Uterus (tissue), 3 donors: ENCODE measurements at regions not wholly inside any gene's neighbourhood (a gene's known extent, or its start where the extent isn't known, plus 50 kb on each side); places are given as distances from the start of the nearest gene placed in this dataset.

Experiments
- DNase-seq, 2 donors: peaks; one replicate each; pipeline ENCODE4 v3.0.0-alpha.2; 2019 to 2020
- H3K27ac ChIP-seq, 2 donors: fragments of 200-600 bp; sonication (generic); 1 replicate in 1 of 2; 2 replicates in 1 of 2; pipeline ENCODE4 v1.5.1; 2016 to 2018
- H3K27me3 ChIP-seq, 2 donors: fragments of 200-600 bp; sonication (generic); one replicate each; pipeline ENCODE4 v1.5.1; 2018 to 2019; ENCODE audit warnings: control low read depth in 1 of 2
- H3K36me3 ChIP-seq, 2 donors: fragments of 200-600 bp; sonication (generic); one replicate each; pipeline ENCODE4 v1.5.1; 2019; ENCODE audit warnings: control low read depth in 1 of 2
- H3K4me1 ChIP-seq, 2 donors: fragments of 200-600 bp; sonication (generic); one replicate each; pipeline ENCODE4 v1.5.1; 2018 to 2019; ENCODE audit warnings: control low read depth in 1 of 2
- H3K4me3 ChIP-seq, 2 donors: fragments of 200-600 bp; sonication (generic); 1 replicate in 1 of 2; 2 replicates in 1 of 2; pipeline ENCODE4 v1.5.1; 2018 to 2019; ENCODE audit warnings: mild to moderate bottlenecking in 1 of 2
- H3K9me3 ChIP-seq, 2 donors: fragments of 200-600 bp; sonication (generic); one replicate each; pipeline ENCODE4 v1.5.1; 2019; ENCODE audit warnings: control low read depth in 1 of 2
- CTCF ChIP-seq, 4 experiments: fragments of 200-600 bp in 2 of 4; fragments of 450-650 bp in 2 of 4; sonication (generic) in 2 of 4; IDR thresholded peaks; one replicate each; pipeline ENCODE4 v1.5.1; 2016 to 2019; ENCODE audit warnings: antibody characterized with exemption in 4 of 4, mild to moderate bottlenecking in 2 of 4, moderate library complexity in 1 of 4
- POLR2A ChIP-seq, 2 donors: fragments of 450-650 bp; IDR thresholded peaks; one replicate each; pipeline ENCODE4 v1.6.1; 2016; ENCODE audit warnings: antibody characterized with exemption in 2 of 2, mild to moderate bottlenecking in 1 of 2, moderate library complexity in 1 of 2
- intact Hi-C: fragments of 100-400 bp; cut with DNase I; formaldehyde crosslinking; loops from one replicate; pipeline ENCODE4 v1.15.1; 2023; ENCODE audit warnings: low total_unique reads
- donor health status: DM: yes; HTN: yes; CAD: no.

- H3K27ac ChIP-seq, result no peak overlapping the region
- H3K4me1 ChIP-seq, result no peaks in the 10 kb centered on the region
- H3K27me3 ChIP-seq, result no peaks in the 10 kb centered on the region
- no peaks in the 10 kb centered on the region for H3K9me3 ChIP-seq
- no peak for TF ChIP-seq POLR2A (IDR thresholded peaks at IDR 0.05)
- no peak for TF ChIP-seq CTCF (IDR thresholded peaks at IDR 0.05)
- H3K36me3 ChIP-seq, result no peaks in the 10 kb centered on the region
- no peak for DNase-seq
- intact Hi-C loops, result no loop called here
- no peak overlapping the region for H3K4me3 ChIP-seq
Observed at GRCh38 chr11:28618416-28618815, 510.2 kb downstream of the METTL15 start.

GRCh38 chr11:28616160-28616965 is 508.2 kb downstream of the METTL15 start:
- Histone ChIP-seq H3K27ac (no peak overlapping the region), H3K9me3 (no peaks in the 10 kb centered on the region), H3K27me3 (no peaks in the 10 kb centered on the region), H3K36me3 (no peaks in the 10 kb centered on the region), H3K4me3 (no peak overlapping the region), H3K4me1 (no peaks in the 10 kb centered on the region)
- TF ChIP-seq POLR2A (IDR thresholded peaks at IDR 0.05) (no peak), CTCF (IDR thresholded peaks at IDR 0.05) (no peak)
- DNase-seq, result no peak
- intact Hi-C loops, result no loop called here

GRCh38 chr11:28615542-28615941 is 507.4 kb downstream of the METTL15 start:
- H3K4me1 ChIP-seq, result no peaks in the 10 kb centered on the region
- no peak for DNase-seq
- intact Hi-C loops, result no loop called here
- no peak overlapping the region for H3K4me3 ChIP-seq
- no peaks in the 10 kb centered on the region for H3K27me3 ChIP-seq
- TF ChIP-seq POLR2A (IDR thresholded peaks at IDR 0.05) (no peak), CTCF (IDR thresholded peaks at IDR 0.05) (no peak)
- no peaks in the 10 kb centered on the region for H3K36me3 ChIP-seq
- H3K9me3 ChIP-seq, result no peaks in the 10 kb centered on the region
- no peak overlapping the region for H3K27ac ChIP-seq

- peak; percentile 13 to 42 for DNase-seq
- no peaks in the 10 kb centered on the region for H3K36me3 ChIP-seq
- no peaks in the 10 kb centered on the region for H3K9me3 ChIP-seq
- H3K4me3 ChIP-seq, result no peak overlapping the region
- TF ChIP-seq CTCF (IDR thresholded peaks at IDR 0.05) (no peak), POLR2A (IDR thresholded peaks at IDR 0.05) (no peak)
- H3K27me3 ChIP-seq, result no peaks in the 10 kb centered on the region
- no peak overlapping the region for H3K27ac ChIP-seq
- no peaks in the 10 kb centered on the region for H3K4me1 ChIP-seq
- intact Hi-C loops, result no loop called here
Observed at GRCh38 chr11:28606930-28607329, 498.7 kb downstream of the METTL15 start.

- no peak for DNase-seq
- Histone ChIP-seq H3K4me1 (no peaks in the 10 kb centered on the region), H3K36me3 (no peaks in the 10 kb centered on the region), H3K27ac (no peak overlapping the region), H3K4me3 (no peak overlapping the region), H3K9me3 (no peaks in the 10 kb centered on the region), H3K27me3 (no peaks in the 10 kb centered on the region)
- intact Hi-C loops, result no loop called here
- no peak for TF ChIP-seq POLR2A (IDR thresholded peaks at IDR 0.05)
- no peak for TF ChIP-seq CTCF (IDR thresholded peaks at IDR 0.05)
Observed at GRCh38 chr11:28599656-28600055, 491.5 kb downstream of the METTL15 start.
